HG02852 (cell line): ENCODE measurements at regions not wholly inside any gene's neighbourhood (a gene's known extent, or its start where the extent isn't known, plus 50 kb on each side); places are given as distances from the start of the nearest gene placed in this dataset.
"Not testable (repeated sequence)": the region's sequence is repeated elsewhere in the genome, so short reads cannot be mapped to it uniquely, and the experiment has no call there.

Experiments used
- ATAC-seq: cut with Tn5 transposase; IDR thresholded peaks from one replicate; pipeline ENCODE4 v1.9.1; 2021; ENCODE audit warnings: mild to moderate bottlenecking, moderate library complexity; ENCODE audit not compliant: unreplicated experiment

DNA sequence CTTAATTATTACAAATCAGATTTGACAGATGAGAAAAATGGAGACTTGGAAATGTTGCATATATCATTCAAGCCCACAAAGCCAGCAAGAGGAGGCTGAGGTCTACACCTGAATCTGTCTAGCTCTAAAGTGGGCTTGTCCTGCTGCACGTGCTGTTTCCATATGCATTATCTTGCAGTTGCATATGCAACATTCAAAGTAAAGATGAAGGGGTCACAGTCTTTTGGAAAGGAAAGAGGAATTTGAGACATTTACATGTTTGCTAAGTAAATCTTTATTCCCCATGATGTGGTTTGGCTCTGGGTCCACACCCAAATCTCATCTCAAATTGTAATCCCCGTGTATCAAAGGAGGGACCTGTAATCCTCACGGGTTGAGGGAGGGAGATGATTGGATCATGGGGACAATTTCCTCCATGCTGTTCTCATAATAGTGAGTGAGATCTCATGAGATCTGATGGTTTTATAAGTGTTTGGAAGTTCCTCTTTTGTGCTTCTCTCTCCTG is 98.3 kb downstream of the BACH1 start:
- ATAC-seq: no peak

DNA sequence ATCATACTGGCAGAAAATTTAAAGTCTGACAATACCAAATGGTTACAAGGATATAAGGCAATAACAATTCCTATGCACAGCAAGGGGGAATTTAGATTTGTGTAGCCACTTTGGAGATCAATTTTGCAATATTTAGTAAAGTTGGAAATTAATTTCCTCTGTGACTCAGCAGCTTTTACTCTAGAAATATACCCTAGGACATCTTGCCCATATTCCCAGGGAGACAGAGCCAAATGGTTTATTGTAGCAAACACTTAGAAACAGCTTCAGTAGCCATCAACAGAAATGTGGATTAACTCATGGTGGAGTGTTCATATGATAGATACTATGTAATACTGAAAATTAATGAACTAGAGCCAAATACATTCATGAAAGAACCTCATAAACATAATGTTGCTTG is 104.6 kb downstream of the BACH1 start:
- no peak for ATAC-seq

- no peak for ATAC-seq
Observed at GRCh38 chr21:29403922-29404538, 105.3 kb downstream of the BACH1 start.

DNA sequence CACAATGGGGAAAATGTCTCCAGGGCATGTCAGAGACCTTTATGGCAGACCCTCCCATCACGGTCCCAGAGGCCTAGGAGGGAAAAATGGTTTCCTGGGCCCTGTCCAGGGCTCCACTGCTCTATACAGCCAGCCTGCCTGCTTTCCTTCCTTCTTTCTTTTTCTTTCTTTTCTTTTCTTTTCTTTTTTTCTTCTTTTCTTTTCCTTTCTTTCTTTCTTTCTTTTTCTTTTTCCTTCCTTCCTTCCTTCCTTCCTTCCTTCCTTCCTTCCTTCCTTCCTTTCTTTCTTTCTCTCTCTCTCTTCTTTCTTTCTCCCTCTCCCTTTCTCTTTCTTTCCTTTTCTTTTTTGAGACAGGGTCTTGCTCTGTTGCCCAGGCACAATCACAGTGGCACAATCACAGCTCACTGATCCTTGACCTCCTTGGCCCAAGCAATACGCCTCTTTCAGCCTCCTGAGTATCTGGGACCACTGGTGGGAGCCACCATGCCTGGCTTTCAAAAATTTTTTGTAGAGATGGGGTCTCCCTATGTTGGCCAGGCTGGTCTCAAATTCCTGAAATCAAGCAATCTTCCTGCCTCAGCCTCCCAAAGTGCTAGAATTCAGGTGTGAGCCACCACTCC is 106.9 kb downstream of the BACH1 start:
- ATAC-seq: no peak

- ATAC-seq: no peak
Observed at GRCh38 chr21:29406385-29406784, 107.7 kb downstream of the BACH1 start.

- no peak for ATAC-seq
Observed at GRCh38 chr21:29407571-29407970, 108.8 kb downstream of the BACH1 start.

DNA sequence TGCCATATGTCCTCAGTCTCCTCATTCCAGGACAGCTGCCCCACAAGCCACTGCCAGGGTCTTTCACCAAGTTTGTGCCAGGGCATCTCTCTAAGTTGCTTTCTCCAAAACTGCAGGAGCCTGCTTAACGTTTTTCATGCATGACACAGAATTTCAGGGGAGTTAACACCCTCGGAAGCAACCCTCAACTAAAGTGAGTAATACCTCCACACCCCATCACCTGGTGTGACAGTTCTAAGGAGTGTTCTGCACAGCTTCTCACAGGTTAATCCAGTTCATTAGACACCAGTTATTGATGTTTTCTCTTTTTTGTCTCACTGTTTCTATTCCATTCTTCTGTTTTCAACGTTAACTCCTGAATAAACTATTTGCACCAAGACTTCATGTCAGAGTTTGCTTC is 115.0 kb downstream of the BACH1 start:
- no peak for ATAC-seq

- ATAC-seq: no peak
Observed at GRCh38 chr21:29416268-29416667, 117.5 kb downstream of the BACH1 start.

DNA sequence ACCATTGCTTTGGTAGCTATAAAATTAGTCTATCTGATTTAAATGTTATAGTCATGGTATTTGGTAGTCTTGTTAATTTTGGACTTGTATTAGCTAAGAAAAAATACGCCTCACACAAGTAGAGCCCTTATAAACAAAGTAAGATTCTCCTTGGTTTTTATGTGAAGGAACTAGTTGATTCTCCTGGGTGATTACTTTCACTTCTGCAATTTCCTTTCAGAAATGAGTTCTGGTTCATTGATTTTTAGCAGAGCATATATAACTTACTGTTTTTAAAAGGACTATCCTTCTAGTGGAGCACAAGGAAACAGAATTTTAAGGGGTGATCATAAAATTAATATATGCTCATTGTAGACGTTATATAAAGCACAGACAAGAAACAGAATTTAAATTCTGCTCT is 120.1 kb downstream of the BACH1 start:
- ATAC-seq: peak; percentile 83

GRCh38 chr21:29419422-29419821 is 120.7 kb downstream of the BACH1 start:
- ATAC-seq: no peak

GRCh38 chr21:29423099-29423870 is 124.6 kb downstream of the BACH1 start:
- no peak for ATAC-seq

DNA sequence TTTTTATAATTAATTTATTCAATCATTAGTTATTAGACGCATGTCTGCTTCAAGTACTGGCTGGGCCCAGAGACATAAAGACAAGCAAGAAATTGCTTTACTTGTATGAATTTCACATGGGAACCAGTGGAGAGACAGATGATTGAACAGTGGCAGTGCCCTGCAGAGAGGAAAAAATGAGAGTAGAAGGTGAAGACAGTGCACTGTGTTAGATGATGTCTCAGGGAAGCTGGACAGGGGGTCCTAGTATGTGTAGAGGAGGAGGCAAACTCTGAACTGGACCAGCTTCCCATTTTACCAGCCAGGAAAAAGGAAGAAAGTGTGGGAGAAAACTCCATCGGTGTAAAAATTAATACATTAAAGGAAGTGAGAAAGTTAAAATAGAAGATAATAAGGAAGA is 126.0 kb downstream of the BACH1 start:
- no peak for ATAC-seq

DNA sequence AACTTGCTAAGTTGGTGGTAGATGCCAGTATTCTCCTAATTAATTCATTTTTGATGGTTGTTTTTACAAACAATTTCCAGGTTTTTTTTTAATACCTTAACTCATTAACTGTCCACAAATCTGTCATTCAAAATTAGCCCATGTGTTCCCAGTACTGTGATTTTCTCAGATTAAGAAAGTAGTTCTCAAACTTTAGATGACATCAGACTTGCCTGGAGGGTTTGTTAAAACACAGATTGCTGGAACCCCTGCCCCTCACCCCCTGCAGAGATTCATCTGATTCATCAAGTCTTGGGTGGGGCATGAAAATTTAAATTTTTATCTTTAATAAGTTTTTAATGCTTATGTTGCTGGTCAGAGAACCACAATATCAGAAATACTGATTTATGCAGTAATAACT is 130.5 kb downstream of the BACH1 start:
- ATAC-seq: no peak

GRCh38 chr21:29430030-29430429 is 131.3 kb downstream of the BACH1 start:
- ATAC-seq: no peak

GRCh38 chr21:29430576-29430975 is 131.9 kb downstream of the BACH1 start:
- ATAC-seq: no peak

DNA sequence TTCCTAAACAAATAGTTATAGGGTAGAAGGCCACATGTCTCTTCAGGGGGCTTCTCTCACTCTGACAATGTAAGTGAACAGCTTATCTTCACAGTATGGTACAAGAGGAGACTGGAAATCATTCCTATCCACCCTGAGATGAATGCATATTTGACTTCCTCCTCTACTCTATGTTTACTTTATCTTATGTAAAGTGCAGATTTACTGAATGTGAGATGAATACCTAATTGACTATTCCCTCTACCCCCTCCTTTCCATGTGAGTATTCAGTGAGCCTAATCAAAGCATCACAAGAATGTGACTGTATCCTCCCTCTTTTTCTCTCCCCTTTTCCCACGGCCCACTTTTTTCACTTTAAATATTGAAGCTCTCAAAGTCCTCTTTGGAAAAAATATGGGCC is 132.5 kb downstream of the BACH1 start:
- ATAC-seq: no peak

- no peak for ATAC-seq
Observed at GRCh38 chr21:29431680-29432079, 133.0 kb downstream of the BACH1 start.

GRCh38 chr21:29433366-29434059 is 134.8 kb downstream of the BACH1 start:
- ATAC-seq: no peak

DNA sequence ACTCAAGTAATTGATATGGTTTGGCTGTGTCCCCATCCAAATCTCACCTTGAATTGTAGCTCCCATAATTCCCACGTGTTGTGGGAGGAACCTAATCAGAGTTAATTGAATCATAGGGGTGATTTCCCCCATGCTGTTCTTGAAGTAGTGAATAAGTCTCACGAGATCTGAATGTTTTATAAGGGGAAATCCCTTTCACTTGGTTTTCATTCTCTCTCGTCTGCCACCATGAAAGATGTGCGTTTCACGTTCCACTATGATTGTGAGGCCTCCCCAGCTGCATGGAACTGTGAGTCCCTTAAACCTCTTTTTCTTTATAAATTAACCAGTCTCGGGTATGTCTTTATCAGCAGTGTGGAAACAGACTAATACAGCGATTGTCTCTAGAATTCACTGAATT is 135.4 kb downstream of the BACH1 start:
- no peak for ATAC-seq

DNA sequence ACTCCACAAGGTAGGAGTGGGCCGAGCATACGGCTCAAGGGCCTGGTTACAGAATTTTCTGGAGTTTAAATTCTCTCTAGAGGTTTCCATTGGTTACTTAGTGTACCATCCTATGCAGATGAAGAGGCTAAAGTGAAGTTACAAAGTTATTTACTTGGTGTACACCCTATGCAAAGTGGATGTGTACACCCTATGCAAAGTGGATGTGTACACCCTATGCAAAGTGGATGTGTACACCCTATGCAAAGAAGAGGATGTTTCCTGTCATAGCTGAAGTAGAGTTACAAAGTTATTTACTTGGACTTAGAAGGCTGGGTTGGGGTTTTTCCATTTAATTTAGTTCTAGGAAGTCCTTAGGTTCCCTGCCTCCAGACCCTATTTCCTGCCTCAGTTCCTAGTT is 136.3 kb downstream of the BACH1 start:
- not testable (repeated sequence) for ATAC-seq

GRCh38 chr21:29436143-29436542 is 137.4 kb downstream of the BACH1 start:
- ATAC-seq: no peak
